Endothelial cell of umbilical vein (primary cell): ENCODE measurements at regions not wholly inside any gene's neighbourhood (a gene's known extent, or its start where the extent isn't known, plus 50 kb on each side); places are given as distances from the start of the nearest gene placed in this dataset.
"Not testable (repeated sequence)": the region's sequence is repeated elsewhere in the genome, so short reads cannot be mapped to it uniquely, and the experiment has no call there.

ENCODE experiments used
- BruUV-seq: library from RNA; stranded (reverse); fragments of 400-500 nt; replicated peaks from 2 replicates; lab custom pipeline; 2021; lab: Mats Ljungman, UMichigan
- CTCF ChIA-PET: fragments of 300-600, 350-600 bp; sonication (Branson Sonifier 250); formaldehyde crosslinking; loops from one replicate; lab custom pipeline; 2021; ENCODE audit warnings: antibody characterized with exemption, inconsistent platforms; lab: Charles Lee
- POLR2A ChIA-PET: fragments of 300-600, 350-600 bp; sonication (Branson Sonifier 250); formaldehyde crosslinking; loops from one replicate; lab custom pipeline; 2021; ENCODE audit warnings: antibody characterized with exemption, inconsistent platforms; lab: Charles Lee
- DNase-seq: peaks from one replicate; pipeline ENCODE4 v3.0.0-alpha.2; 2011; ENCODE audit warnings: low read depth, low spot score
- FAIRE-seq: peaks from 2 replicates; lab custom pipeline; 2011; peaks lifted over from hg19 to GRCh38; lab: Jason Lieb, UNC
- H2AFZ ChIP-seq: 2 replicates; pipeline ENCODE4 v1.6.0; 2012; ENCODE audit warnings: low read depth, low read length, control low read depth, inconsistent platforms
- H3K27ac ChIP-seq: 2 replicates; pipeline ENCODE4 v1.5.1; 2011; ENCODE audit warnings: low read depth, mild to moderate bottlenecking, control low read depth, low read length, moderate library complexity; ENCODE audit not compliant: insufficient read depth
- H3K27me3 ChIP-seq, 2 experiments: 2 replicates each; pipeline versions ENCODE4 v1.6.0 to v1.6.1; 2011; ENCODE audit warnings: low read length in 2 of 2, mixed read lengths in 1 of 2; ENCODE audit not compliant: control insufficient read depth in 2 of 2, insufficient read depth in 2 of 2
- H3K36me3 ChIP-seq, 2 experiments: 2 replicates in 1 of 2; 3 replicates in 1 of 2; pipeline ENCODE4 v1.5.1; 2011; ENCODE audit warnings: low read length in 2 of 2, mild to moderate bottlenecking in 1 of 2, moderate library complexity in 1 of 2; ENCODE audit not compliant: control insufficient read depth in 2 of 2, insufficient read depth in 2 of 2; ENCODE audit errors: extremely low read depth in 1 of 2
- H3K4me1 ChIP-seq: 3 replicates; pipeline ENCODE4 v1.5.1; 2011; ENCODE audit warnings: mild to moderate bottlenecking, low read length; ENCODE audit not compliant: control insufficient read depth, insufficient read depth; ENCODE audit errors: extremely low read depth
- H3K4me2 ChIP-seq: 2 replicates; pipeline ENCODE4 v1.6.1; 2011; ENCODE audit warnings: low read length, control low read depth, mixed read lengths; ENCODE audit not compliant: insufficient read depth
- H3K4me3 ChIP-seq, 3 experiments: fragments of 200-600 bp in 1 of 3; sonication (generic), shearing (Covaris generic) in 1 of 3; replicated peaks in 1 of 3; 2 replicates each; pipeline ENCODE4 v1.5.1; 2011 to 2016; ENCODE audit warnings: control low read depth in 3 of 3, low read length in 3 of 3, mild to moderate bottlenecking in 2 of 3, inconsistent platforms in 1 of 3, low read depth in 1 of 3, moderate library complexity in 1 of 3; ENCODE audit not compliant: insufficient read depth in 1 of 3
- H3K79me2 ChIP-seq: 2 replicates; pipeline ENCODE4 v1.6.0; 2012; ENCODE audit warnings: low read length, inconsistent platforms; ENCODE audit not compliant: control insufficient read depth, insufficient read depth
- H3K9ac ChIP-seq: replicated peaks from 2 replicates; pipeline ENCODE3; 2011; ENCODE audit warnings: low read length, control low read depth; ENCODE audit not compliant: insufficient read depth; ENCODE audit errors: extremely low read depth
- H3K9me1 ChIP-seq: replicated peaks from 3 replicates; pipeline ENCODE4 v1.6.0; 2011; ENCODE audit warnings: mild to moderate bottlenecking, low read length; ENCODE audit not compliant: control insufficient read depth, insufficient read depth; ENCODE audit errors: extremely low read depth
- H3K9me3 ChIP-seq: replicated peaks from 2 replicates; pipeline ENCODE4 v1.5.1; 2012; ENCODE audit warnings: low read length, inconsistent platforms; ENCODE audit not compliant: control insufficient read depth, insufficient read depth
- H4K20me1 ChIP-seq: replicated peaks from 2 replicates; pipeline ENCODE3; 2011; ENCODE audit warnings: mild to moderate bottlenecking, low read length; ENCODE audit not compliant: control insufficient read depth, insufficient read depth; ENCODE audit errors: extremely low read depth
- FOS ChIP-seq: IDR thresholded peaks from 2 replicates; pipeline ENCODE4 v1.6.1; 2011; ENCODE audit warnings: mild to moderate bottlenecking, low read length, moderate library complexity, borderline replicate concordance; ENCODE audit not compliant: insufficient read depth
- GATA2 ChIP-seq: IDR thresholded peaks from 2 replicates; pipeline ENCODE4 v1.7.0; 2011; ENCODE audit warnings: low read depth, mild to moderate bottlenecking, moderate library complexity, mixed read lengths, low read length; ENCODE audit not compliant: insufficient read length, insufficient read depth
- POLR2A ChIP-seq: IDR thresholded peaks from 2 replicates; pipeline ENCODE4 v1.6.1; 2012; ENCODE audit warnings: low read depth, mild to moderate bottlenecking, control low read depth, low read length
- dilution Hi-C: fragments of 300-500 bp; cut with MboI; formaldehyde crosslinking; loops from one replicate; pipeline ENCODE4 v1.15.0; 2019; ENCODE audit warnings: low sequenced_read_pairs; ENCODE audit not compliant: extremely low pct_ligation_motif_present
- intact Hi-C: fragments of 100-400 bp; cut with micrococcal nuclease; formaldehyde crosslinking; loops from one replicate; pipeline ENCODE4 v1.10.0; 2022
- TF ChIP-seq, protein P1 (sequence below), 2 donors: IDR thresholded peaks; 1 replicate in 1 of 2; 2 replicates in 1 of 2; pipeline ENCODE4 v1.5.1; 2011; ENCODE audit warnings: low read length in 2 of 2, mild to moderate bottlenecking in 2 of 2, moderate library complexity in 2 of 2, control low read depth in 1 of 2, inconsistent platforms in 1 of 2, low read depth in 1 of 2; ENCODE audit not compliant: insufficient read depth in 1 of 2; ENCODE audit errors: extremely low read depth in 1 of 2
- TF ChIP-seq, protein P2 (sequence below): IDR thresholded peaks from 2 replicates; pipeline ENCODE4 v1.6.1; 2011; ENCODE audit not compliant: insufficient read depth, insufficient read length

DNA sequence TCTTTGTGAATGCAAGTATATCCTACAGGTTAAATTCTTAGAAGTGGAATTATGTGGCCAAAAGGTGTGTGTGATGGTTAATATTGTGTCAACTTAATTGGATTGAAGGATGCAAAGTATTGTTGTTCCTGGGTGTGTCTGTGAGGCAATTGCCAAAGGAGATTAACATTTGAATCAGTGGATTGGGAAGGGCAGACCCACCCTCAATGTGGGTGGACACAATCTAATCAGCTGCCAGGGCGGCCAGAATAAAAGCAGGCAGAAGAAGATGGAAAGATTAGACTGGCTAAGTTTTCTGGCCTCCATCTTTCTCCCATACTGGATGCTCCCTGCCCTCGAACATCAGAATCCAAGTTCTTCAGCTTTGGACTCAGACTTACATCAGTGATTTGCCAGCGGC, 76.2 kb upstream of the GBA3 start:
- Histone ChIP-seq H3K9me1 (no peaks in the 10 kb centered on the region), H3K36me3 (no peaks in the 10 kb centered on the region), H3K4me2 (no peak overlapping the region), H4K20me1 (no peaks in the 10 kb centered on the region), H3K79me2 (no peaks in the 10 kb centered on the region), H3K27ac (no peak overlapping the region), H3K9ac (no peak overlapping the region), H2AFZ (no peak overlapping the region), H3K4me1 (no peaks in the 10 kb centered on the region), H3K9me3 (no peaks in the 10 kb centered on the region), H3K4me3 (no peak overlapping the region), H3K27me3 (no peaks in the 10 kb centered on the region)
- DNase-seq, result no peak
- intact Hi-C loops (no loop called here), dilution Hi-C loops (no loop called here)
- CTCF ChIA-PET, result no interaction called here
- no peak for FAIRE-seq
- BruUV-seq, result no TSS peak
- TF ChIP-seq GATA2, result no peak
- TF ChIP-seq, protein P1, sequence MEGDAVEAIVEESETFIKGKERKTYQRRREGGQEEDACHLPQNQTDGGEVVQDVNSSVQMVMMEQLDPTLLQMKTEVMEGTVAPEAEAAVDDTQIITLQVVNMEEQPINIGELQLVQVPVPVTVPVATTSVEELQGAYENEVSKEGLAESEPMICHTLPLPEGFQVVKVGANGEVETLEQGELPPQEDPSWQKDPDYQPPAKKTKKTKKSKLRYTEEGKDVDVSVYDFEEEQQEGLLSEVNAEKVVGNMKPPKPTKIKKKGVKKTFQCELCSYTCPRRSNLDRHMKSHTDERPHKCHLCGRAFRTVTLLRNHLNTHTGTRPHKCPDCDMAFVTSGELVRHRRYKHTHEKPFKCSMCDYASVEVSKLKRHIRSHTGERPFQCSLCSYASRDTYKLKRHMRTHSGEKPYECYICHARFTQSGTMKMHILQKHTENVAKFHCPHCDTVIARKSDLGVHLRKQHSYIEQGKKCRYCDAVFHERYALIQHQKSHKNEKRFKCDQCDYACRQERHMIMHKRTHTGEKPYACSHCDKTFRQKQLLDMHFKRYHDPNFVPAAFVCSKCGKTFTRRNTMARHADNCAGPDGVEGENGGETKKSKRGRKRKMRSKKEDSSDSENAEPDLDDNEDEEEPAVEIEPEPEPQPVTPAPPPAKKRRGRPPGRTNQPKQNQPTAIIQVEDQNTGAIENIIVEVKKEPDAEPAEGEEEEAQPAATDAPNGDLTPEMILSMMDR (IDR thresholded peaks at IDR 0.05; ENCODE audit: extremely low read depth in 1 of 2, insufficient read depth in 1 of 2, low read depth in 1 of 2, low read length in 2 of 2), result no peak
- TF ChIP-seq, protein P2, sequence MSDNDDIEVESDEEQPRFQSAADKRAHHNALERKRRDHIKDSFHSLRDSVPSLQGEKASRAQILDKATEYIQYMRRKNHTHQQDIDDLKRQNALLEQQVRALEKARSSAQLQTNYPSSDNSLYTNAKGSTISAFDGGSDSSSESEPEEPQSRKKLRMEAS, result no peak
- TF ChIP-seq FOS, result no peak
- no peak for TF ChIP-seq POLR2A
- POLR2A ChIA-PET, result no interaction called here

DNA sequence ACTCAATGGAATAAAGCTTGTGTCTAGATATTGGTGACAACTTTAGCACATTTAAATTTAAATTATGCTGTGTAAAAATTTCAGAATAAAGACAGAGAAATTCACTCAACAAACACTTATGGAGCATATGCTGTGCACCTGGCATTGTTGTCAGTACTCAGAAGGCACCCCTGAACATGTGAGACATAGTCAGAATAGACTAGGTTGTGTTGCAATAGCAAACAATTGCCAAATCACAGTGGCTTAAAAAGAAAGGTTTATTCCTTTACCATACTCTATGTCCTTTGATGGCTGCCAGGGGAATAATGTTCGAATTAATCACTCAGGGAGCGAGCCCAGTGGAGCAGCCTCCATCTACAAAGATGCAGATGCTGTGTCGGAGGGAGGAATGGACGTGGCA, 72.6 kb upstream of the GBA3 start:
- BruUV-seq, H3K9me3 ChIP-seq, H3K4me3 ChIP-seq, CTCF ChIA-PET, H2AFZ ChIP-seq, H3K4me1 ChIP-seq, H3K4me2 ChIP-seq, intact Hi-C loops, H3K36me3 ChIP-seq, POLR2A ChIA-PET, H3K27me3 ChIP-seq, H3K79me2 ChIP-seq, H4K20me1 ChIP-seq, DNase-seq, FAIRE-seq, H3K9me1 ChIP-seq, dilution Hi-C loops, H3K9ac ChIP-seq, H3K27ac ChIP-seq: not testable (repeated sequence)

DNA sequence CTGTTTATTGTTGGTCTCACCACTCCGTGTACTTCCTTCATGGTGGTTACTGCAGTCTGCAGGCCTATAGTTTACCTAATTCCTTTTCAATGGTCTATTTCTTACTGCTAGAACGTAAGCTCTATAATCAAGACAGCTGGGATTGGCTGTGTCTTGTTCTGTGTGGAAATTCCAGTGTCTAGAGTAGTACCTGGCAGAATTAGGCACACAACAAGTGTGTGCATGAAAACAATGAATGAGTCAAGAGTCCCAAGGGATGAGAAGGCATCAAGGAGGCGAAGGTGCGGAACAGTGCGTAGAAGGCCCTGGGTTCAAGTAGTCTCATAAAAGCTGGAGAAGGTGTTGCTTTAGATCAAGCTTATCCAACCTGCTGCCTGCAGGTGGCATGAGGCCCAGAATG, 70.8 kb upstream of the GBA3 start:
- H2AFZ ChIP-seq, DNase-seq, H3K9me3 ChIP-seq, H3K9ac ChIP-seq, BruUV-seq, FAIRE-seq, POLR2A ChIA-PET, dilution Hi-C loops, H3K4me1 ChIP-seq, H3K4me3 ChIP-seq, H3K4me2 ChIP-seq, H3K27me3 ChIP-seq, intact Hi-C loops, H3K27ac ChIP-seq, CTCF ChIA-PET, H3K79me2 ChIP-seq, H3K36me3 ChIP-seq, H4K20me1 ChIP-seq, H3K9me1 ChIP-seq: not testable (repeated sequence)
